HL-60 (cell line): ENCODE measurements at regions not wholly inside any gene's neighbourhood (a gene's known extent, or its start where the extent isn't known, plus 50 kb on each side); places are given as distances from the start of the nearest gene placed in this dataset.

Experiments
- DNase-seq, 2 experiments: peaks; one replicate each; pipeline ENCODE4 v3.0.0-alpha.2; 2010 to 2020; ENCODE audit warnings: low read depth in 1 of 2, low spot score in 1 of 2
- H3K27ac ChIP-seq: fragments of 250-450 bp; sonication (Bioruptor Pico); replicated peaks from 2 replicates; pipeline ENCODE4 v1.5.1; 2020; ENCODE audit warnings: mild to moderate bottlenecking, moderate library complexity
- H3K27me3 ChIP-seq: fragments of 250-450 bp; sonication (Bioruptor Pico); 2 replicates; pipeline ENCODE4 v1.5.1; 2021; ENCODE audit warnings: mild to moderate bottlenecking, moderate library complexity; ENCODE audit not compliant: insufficient read depth, poor library complexity, severe bottlenecking
- H3K4me3 ChIP-seq: replicated peaks from 2 replicates; pipeline ENCODE4 v1.5.1; 2011; ENCODE audit warnings: mild to moderate bottlenecking, control low read depth, low read length; ENCODE audit not compliant: insufficient read depth
- GABPA ChIP-seq: IDR thresholded peaks from 2 replicates; pipeline ENCODE4 v1.6.1; 2012; ENCODE audit warnings: low read depth
- POLR2AphosphoS5 ChIP-seq: IDR thresholded peaks from 2 replicates; pipeline ENCODE4 v1.6.1; 2012; ENCODE audit warnings: low read depth
- SPI1 ChIP-seq: IDR thresholded peaks from 2 replicates; pipeline ENCODE4 v1.6.1; 2012; ENCODE audit warnings: low read depth, mild to moderate bottlenecking, borderline replicate concordance
- TF ChIP-seq, protein P1 (sequence below): IDR thresholded peaks from one replicate; pipeline ENCODE4 v1.5.1; 2011; ENCODE audit warnings: low read length, control low read depth, inconsistent platforms; ENCODE audit not compliant: insufficient read depth
- TF ChIP-seq, protein P2 (sequence below): IDR thresholded peaks from 2 replicates; pipeline ENCODE4 v1.6.1; 2012; ENCODE audit warnings: low read depth; ENCODE audit not compliant: insufficient replicate concordance

- no peak for DNase-seq
- peaks cover 3% of the 10 kb centered on the region for H3K27me3 ChIP-seq
- no peak overlapping the region for H3K4me3 ChIP-seq
- no peak overlapping the region for H3K27ac ChIP-seq
- TF ChIP-seq, protein P1, sequence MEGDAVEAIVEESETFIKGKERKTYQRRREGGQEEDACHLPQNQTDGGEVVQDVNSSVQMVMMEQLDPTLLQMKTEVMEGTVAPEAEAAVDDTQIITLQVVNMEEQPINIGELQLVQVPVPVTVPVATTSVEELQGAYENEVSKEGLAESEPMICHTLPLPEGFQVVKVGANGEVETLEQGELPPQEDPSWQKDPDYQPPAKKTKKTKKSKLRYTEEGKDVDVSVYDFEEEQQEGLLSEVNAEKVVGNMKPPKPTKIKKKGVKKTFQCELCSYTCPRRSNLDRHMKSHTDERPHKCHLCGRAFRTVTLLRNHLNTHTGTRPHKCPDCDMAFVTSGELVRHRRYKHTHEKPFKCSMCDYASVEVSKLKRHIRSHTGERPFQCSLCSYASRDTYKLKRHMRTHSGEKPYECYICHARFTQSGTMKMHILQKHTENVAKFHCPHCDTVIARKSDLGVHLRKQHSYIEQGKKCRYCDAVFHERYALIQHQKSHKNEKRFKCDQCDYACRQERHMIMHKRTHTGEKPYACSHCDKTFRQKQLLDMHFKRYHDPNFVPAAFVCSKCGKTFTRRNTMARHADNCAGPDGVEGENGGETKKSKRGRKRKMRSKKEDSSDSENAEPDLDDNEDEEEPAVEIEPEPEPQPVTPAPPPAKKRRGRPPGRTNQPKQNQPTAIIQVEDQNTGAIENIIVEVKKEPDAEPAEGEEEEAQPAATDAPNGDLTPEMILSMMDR: no peak
- TF ChIP-seq POLR2AphosphoS5: no peak
- TF ChIP-seq GABPA: no peak
- TF ChIP-seq SPI1: no peak
- TF ChIP-seq, protein P2, sequence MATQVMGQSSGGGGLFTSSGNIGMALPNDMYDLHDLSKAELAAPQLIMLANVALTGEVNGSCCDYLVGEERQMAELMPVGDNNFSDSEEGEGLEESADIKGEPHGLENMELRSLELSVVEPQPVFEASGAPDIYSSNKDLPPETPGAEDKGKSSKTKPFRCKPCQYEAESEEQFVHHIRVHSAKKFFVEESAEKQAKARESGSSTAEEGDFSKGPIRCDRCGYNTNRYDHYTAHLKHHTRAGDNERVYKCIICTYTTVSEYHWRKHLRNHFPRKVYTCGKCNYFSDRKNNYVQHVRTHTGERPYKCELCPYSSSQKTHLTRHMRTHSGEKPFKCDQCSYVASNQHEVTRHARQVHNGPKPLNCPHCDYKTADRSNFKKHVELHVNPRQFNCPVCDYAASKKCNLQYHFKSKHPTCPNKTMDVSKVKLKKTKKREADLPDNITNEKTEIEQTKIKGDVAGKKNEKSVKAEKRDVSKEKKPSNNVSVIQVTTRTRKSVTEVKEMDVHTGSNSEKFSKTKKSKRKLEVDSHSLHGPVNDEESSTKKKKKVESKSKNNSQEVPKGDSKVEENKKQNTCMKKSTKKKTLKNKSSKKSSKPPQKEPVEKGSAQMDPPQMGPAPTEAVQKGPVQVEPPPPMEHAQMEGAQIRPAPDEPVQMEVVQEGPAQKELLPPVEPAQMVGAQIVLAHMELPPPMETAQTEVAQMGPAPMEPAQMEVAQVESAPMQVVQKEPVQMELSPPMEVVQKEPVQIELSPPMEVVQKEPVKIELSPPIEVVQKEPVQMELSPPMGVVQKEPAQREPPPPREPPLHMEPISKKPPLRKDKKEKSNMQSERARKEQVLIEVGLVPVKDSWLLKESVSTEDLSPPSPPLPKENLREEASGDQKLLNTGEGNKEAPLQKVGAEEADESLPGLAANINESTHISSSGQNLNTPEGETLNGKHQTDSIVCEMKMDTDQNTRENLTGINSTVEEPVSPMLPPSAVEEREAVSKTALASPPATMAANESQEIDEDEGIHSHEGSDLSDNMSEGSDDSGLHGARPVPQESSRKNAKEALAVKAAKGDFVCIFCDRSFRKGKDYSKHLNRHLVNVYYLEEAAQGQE: no peak
Observed at GRCh38 chr6:8679823-8680222, 244.5 kb upstream of the SLC35B3 start.

GRCh38 chr6:8678466-8678865 lies 243.1 kb upstream of the SLC35B3 start:
- DNase-seq: no peak
- TF ChIP-seq POLR2AphosphoS5 (no peak), GABPA (no peak), SPI1 (no peak)
- TF ChIP-seq, protein P2: no peak
- TF ChIP-seq, protein P1: no peak
- H3K27ac ChIP-seq: no peak overlapping the region
- no peak overlapping the region for H3K4me3 ChIP-seq
- no peaks in the 10 kb centered on the region for H3K27me3 ChIP-seq

DNA sequence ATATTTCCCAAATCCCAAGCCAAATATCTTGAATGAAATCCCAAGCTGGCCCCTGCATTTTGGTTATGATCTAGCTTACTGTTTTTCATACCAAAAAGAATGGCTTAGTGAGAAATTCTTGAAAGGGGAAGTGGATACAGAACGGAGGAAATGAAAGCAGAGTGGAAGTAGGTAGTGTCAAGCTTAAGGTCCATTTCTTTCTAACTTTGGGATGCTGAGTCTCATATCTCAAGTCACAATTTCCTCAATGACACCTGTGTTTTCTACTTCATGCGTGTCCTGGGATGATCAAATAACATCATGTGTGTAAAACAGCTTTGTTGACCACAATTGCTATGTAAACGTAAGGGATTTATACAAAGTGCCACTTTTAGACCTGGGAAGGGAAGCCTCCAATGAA lies 238.8 kb upstream of the SLC35B3 start:
- TF ChIP-seq POLR2AphosphoS5 (no peak), SPI1 (peak; percentile 91)
- no peak overlapping the region for H3K27ac ChIP-seq
- no peaks in the 10 kb centered on the region for H3K27me3 ChIP-seq
- DNase-seq: no peak
- H3K4me3 ChIP-seq: no peak overlapping the region

GRCh38 chr6:8672882-8673281 lies 237.5 kb upstream of the SLC35B3 start:
- Histone ChIP-seq H3K27me3 (no peaks in the 10 kb centered on the region), H3K4me3 (no peak overlapping the region), H3K27ac (no peak overlapping the region)
- TF ChIP-seq POLR2AphosphoS5: no peak
- TF ChIP-seq, protein P2: no peak
- TF ChIP-seq GABPA: no peak
- TF ChIP-seq SPI1: no peak
- TF ChIP-seq, protein P1: no peak
- no peak for DNase-seq
